ENCODE measurements at regions not wholly inside any gene's neighbourhood (a gene's known extent, or its start where the extent isn't known, plus 50 kb on each side); places are given as distances from the start of the nearest gene placed in this dataset.

DNA sequence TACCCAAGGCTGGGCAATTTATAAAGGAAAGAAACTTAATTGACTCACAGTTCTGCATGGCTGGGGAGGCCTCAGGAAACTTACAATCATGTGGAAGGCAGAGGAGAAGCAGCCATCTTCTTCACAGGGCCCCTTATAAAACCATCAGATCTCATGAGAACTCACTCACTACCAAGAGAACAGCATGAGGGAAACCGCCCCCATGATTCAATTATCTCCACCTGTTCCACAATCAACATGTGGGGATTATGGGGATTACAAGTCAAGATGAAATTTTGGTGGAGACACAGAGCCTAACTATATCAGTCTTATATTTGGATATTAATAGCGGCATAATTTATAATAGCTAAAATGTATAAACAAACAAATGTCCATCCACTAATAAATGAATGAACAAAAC lies 1123.7 kb upstream of the NCAM2 start:
- DNase-seq: no peak

DNA sequence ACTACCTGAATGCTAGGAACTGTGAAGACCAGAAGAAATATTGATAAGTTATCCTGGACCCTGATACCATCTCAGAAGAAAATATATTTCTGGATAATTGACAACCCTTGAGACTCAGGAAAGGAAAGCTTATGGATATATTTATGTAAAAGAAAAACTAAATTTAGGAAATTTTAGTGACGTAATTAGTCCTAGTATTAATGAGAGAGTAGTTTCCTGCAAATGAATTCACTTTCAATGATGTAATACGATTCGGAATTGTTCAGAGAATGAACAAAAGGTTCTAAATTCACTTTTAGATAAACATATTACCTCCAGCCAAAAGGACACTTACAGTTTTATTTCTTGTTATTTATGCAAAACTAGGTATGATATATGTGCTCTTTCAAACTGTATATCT lies 1120.1 kb upstream of the NCAM2 start:
- no peak for DNase-seq

DNA sequence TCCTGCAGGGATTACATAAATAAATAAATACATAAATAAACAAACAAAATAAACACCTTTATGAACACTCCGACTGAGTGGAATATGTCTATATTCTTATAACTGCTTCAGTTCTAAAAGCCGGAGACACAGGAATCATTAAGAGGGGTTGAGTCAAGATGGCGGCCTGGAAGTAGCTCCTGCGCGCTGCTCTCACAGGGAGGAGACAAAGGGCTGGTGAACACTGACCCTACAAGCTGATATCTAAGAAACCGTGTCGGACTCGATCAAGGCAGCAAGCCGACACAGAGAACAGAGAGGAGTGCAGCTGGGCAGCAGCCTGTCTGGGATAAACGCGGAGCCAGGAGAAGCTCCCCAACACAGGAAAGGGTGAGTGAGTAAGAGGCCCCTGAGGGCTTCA lies 1098.6 kb upstream of the NCAM2 start:
- no peak for DNase-seq

- DNase-seq: no peak
Observed at GRCh38 chr21:19900149-19900548, 1098.1 kb upstream of the NCAM2 start.

- DNase-seq: peak; percentile 40
Observed at GRCh38 chr21:19908390-19908789, 1089.8 kb upstream of the NCAM2 start.

DNA sequence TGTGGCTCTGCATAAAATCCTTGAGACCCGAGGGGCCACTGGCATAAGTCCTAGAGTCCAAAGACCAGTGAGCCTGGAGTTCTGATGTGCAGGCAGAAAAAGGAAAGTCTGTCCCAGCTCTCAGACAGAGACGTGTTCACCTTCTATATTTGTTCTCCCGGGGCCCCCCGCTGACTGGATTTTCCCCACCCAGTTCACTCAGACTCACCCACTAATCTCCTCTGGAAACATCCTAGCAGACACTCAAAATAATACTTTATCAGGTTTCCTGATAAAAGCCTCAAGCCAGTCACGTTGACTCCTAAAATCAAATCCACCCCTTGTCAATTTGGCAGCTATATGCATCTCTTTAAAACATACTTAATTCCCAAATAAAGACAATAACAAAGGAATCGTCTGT lies 1084.2 kb upstream of the NCAM2 start:
- DNase-seq: no peak

DNA sequence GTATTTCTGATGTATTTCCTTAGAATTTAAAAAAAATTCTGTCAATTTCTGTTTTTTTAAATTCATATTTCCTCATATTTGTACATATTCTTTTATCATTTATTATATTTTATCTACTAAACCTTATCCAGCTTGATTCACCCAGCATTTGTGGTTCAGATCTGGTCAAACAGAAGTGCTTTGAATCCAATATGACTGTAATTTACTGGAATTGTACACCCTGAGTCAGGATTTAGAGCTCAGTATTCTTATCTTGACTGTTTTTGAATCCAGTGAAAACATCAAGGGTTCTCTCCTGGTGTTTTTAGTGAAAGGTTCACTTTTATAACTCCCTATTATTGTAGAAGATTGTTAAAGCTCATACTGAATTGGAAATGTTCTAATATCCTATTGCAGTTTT lies 1077.0 kb upstream of the NCAM2 start:
- DNase-seq: peak; percentile 40

DNA sequence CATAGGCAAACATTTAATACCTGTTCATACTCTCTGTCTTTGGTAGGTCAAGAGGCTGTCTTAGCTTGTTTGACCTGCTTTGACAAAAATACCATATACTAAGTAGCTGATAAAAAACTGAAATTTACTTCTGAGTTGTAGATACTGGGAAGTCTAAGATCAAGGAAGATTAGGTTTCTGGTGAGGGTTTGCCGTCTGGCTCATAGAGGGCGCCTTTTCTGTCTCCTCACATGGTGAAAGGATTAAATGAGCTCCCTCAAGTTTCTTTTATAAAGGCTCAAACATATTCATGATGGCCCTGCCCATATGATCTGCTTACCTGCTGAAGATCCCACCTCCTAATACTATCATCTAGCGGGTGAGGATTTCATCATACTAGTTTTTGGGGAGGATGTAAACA lies 1076.1 kb upstream of the NCAM2 start:
- peak; percentile 24 for DNase-seq

- no peak for DNase-seq
Observed at GRCh38 chr21:19935467-19935866, 1062.7 kb upstream of the NCAM2 start.

- no peak for DNase-seq
Observed at GRCh38 chr21:19937619-19938018, 1060.6 kb upstream of the NCAM2 start.

DNA sequence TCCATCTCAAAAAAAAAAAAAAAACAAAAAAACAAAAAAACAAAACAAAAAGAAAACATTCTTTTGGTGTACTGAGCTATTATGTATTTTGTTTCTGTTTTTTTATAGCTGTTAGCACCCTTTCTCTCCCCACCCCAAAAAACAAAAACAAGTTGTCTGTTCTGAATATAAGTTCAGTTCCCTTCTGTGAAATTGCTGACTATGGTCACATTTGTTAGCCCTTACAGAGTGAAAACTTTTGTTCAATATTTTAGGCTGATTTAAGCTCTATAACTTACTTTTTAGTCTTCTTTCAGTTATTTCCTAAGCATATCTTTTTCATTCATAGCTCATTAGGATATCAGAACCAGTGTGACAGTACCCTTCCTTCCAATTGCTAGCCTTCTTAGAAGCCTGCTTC lies 1056.6 kb upstream of the NCAM2 start:
- no peak for DNase-seq

- no peak for DNase-seq
Observed at GRCh38 chr21:19950347-19950746, 1047.9 kb upstream of the NCAM2 start.

GRCh38 chr21:19969156-19969555 lies 1029.1 kb upstream of the NCAM2 start:
- DNase-seq: no peak

DNA sequence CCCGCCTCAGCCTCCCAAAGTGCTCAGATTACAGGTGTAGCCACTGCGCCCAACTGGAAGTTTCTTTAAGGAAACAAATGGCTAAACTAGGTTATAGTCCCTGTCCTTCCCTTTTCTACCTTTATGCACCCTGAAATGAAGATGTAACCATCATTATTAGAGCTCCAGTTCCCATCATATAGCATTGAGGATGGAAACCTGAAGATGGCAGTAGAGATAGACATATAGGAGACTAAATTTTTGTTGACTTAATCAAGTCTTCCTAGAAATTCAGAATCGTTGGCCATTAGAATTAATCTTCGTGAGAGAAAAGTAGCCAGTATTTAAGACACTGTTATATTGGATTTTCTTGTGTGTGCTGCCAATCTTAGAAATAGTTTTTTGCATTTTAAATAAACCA lies 1016.3 kb upstream of the NCAM2 start:
- no peak for DNase-seq

GRCh38 chr21:19986396-19986795 lies 1011.8 kb upstream of the NCAM2 start:
- DNase-seq: no peak

DNA sequence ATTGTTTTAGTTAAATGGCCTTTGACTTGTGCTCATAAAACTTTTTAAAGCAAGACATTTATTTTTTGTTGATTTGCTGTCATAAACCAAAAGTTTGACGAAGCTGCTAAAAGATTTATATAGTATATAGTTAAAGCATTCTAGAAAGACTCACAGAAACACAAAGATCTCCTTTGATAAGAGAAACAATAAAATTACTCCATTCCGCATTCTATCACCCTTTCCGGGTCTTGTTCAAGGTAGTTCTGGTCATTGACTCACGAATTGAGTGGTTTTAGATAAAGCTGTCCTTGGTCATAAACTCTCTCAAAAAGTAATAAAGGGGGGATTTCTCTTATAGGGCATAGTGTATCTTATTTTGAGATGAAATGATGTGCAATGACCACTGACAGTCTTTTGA lies 1010.5 kb upstream of the NCAM2 start:
- no peak for DNase-seq

DNA sequence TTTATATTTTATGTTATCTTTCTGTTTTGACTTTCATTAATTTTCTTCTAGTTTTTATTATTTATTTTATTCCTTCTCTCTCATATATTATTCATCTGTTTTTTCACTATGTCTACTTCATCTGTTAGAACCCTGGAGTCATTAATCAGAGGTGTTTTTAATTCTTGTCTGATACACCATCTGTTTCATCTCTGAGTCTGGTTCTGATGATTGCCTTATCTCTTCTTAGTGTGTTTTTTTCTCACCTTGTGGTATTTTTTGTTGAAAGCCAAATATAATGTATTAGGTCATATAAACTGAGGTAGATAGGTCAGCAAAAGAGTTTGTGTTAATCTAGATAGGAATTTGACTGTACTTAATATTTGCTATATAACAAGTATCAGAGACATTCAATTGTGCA lies 1005.7 kb upstream of the NCAM2 start:
- DNase-seq: no peak

GRCh38 chr21:19993268-19993667 lies 1004.9 kb upstream of the NCAM2 start:
- DNase-seq: peak; percentile 90

GRCh38 chr21:19995253-19995652 lies 1003.0 kb upstream of the NCAM2 start:
- DNase-seq: peak; percentile 97

DNA sequence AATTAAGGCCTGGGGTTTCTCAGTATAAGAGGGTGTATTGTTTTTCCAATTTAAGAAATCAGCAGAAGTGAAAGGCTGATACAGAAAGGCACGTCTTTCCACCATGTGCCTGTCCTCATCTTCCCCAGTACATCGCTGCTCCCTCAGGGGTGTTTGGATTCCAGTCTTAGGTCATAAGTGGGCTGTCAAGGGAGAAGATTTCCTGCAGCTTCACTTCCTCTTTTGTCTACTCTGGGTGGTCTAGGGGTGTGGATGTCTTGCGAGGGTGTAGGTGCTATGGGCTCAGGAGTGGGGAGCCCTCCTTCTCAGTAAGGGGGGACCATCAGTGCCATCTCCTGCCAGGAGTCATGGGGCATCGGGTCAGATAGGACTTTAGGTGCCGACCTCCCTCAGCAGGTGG lies 999.8 kb upstream of the NCAM2 start:
- DNase-seq: peak; percentile 70

DNA sequence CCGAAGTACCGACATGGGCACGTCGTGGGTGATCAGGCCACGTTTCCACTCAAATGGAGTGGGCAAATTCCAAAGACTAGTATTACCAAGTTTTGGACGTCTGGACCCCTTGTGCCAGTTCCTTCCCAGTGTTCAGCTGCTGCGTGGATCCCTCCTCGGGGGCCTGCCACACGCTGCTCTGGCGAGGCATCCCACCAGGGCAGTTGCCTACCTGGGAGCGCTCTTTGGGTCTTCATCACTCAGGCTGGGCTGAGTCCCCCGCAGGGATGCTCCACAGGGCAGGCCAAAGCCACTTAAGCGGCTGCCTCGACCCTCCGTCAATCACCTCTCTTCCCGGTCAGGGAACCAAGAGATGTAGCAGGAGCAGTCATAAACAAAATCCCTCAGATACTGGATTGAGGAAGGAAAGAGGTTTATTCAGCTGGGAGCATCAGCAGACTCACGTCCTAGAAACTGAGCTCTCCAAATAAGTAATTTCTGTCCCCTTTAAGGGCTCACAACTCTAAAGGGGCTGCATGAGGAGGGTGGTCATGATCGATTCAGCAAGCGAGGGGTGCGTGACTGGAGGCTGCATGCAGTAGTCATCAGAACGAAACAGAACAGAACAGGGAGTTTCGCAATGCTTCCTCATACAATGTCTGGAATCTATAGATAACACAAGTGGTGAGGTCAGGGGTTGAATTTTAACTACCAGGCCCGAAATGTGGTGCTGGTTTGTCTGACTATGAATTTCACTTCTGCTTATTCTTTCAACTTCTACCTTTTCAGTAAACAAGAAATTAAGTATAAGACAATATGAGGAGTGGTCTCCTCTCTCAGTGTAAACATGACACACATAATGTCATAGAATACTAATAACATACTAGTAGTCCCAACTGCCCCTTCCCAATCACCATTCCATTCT lies 998.6 kb upstream of the NCAM2 start:
- DNase-seq: peak; percentile 98

- DNase-seq: peak; percentile 47
Observed at GRCh38 chr21:20004367-20004766, 993.8 kb upstream of the NCAM2 start.

GRCh38 chr21:20010691-20011200 lies 987.5 kb upstream of the NCAM2 start:
- no peak for DNase-seq

DNA sequence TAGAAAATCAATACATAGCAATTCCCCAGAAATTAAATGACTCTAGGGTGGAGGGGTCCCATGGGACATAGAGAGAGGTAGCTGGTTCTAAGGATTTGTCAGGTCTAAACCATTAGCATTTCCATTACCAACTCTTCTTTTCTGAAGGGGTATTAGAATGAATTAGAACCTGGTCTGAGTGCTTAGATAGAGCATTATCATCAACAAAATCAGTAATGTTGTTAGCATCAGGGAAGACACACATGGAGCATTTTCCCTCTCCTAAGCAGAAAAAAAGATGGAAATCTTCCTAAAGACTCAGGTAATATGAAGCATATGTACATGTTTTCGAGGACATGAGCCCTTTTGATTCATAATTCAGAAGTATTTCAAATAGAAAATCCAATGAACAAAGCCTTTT lies 984.4 kb upstream of the NCAM2 start:
- DNase-seq: no peak

GRCh38 chr21:20016435-20017005 lies 981.7 kb upstream of the NCAM2 start:
- no peak for DNase-seq

Data from OCI-M1 (cell line).